Superior temporal gyrus (tissue), 1 donor: ENCODE measurements at regions not wholly inside any gene's neighbourhood (a gene's known extent, or its start where the extent isn't known, plus 50 kb on each side); places are given as distances from the start of the nearest gene placed in this dataset.
"Not testable (repeated sequence)": the region's sequence is repeated elsewhere in the genome, so short reads cannot be mapped to it uniquely, and the experiment has no call there.

Experiments used
- DNase-seq: peaks from one replicate; pipeline ENCODE4 v3.0.0-alpha.2; 2016; ENCODE audit errors: extremely low spot score

GRCh38 chr2:16221461-16222010, 281.2 kb downstream of the MYCN start:
- DNase-seq, result no peak

GRCh38 chr2:16219292-16219975, 279.1 kb downstream of the MYCN start:
- DNase-seq, result no peak

GRCh38 chr2:16218625-16219024, 278.3 kb downstream of the MYCN start:
- no peak for DNase-seq

GRCh38 chr2:16218161-16218560, 277.8 kb downstream of the MYCN start:
- no peak for DNase-seq

DNA sequence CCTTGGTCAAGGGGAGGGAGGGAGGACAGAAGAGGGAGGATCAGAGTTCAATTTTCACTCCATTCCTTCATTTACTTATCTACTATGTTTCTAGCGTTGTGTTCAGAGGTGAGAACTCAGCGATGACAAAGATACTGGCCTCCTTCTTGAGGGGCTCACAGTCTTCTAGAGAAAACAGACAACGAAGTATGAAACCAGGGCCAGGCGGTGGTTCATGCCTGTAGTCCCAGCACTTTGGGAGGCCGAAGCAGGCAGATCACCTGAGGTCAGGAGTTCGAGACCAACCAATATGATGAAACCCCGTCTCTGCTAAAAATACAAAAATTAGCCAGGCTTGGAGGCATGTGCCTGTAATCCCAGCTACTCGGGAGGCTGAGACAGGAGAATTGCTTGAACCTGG, 277.4 kb downstream of the MYCN start:
- DNase-seq, result not testable (repeated sequence)

GRCh38 chr2:16217291-16217690, 276.9 kb downstream of the MYCN start:
- no peak for DNase-seq

- no peak for DNase-seq
Observed at GRCh38 chr2:16216558-16216945, 276.2 kb downstream of the MYCN start.

DNA sequence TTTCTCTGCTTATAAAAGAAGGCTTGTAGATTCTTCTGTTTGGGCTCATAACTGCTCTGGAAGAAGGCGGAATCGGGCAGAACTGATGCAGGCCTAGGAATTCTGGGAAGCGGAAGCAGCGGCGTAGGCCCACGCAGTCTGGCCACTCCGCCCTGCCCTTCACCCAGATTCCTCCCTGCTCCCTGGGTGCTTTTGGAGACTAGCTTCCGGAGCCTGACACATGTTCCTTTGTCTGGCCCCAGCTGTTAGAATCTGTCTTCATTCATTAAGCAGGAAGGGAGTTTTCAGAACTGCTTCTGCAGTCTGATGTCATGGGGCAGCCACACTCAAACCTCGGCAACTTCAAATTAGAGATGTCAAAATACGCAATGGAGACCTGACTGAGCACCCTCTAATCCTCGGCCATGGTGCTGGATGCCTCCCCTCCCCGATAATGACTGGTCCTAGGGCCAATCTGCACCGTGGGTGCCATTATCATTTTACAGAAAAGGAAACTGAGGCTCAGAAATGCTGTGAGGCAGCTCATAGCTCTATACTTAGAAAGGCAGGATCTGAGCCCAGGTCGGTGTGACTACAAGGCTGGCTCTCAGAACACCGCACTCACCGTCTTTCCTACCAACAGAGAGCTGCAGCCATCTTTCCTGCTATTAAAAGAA, 275.7 kb downstream of the MYCN start:
- no peak for DNase-seq

DNA sequence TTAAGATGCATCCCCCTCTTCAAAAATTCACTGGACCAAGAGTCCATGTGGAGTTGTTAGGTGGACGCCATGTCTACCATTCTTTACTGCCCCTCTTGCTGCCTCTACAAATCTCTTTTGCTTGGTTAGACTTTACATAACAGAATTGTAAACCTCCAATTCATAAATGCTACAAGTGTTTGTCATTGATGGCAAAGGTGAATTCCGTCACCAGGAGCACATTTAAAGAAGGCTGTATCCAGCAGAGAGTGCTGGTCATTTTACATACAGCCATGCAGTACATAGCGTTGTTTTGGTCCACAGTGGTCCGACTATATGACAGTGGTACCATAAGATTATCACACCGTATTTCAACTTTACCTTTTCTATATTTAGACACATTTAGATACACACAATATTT, 274.5 kb downstream of the MYCN start:
- DNase-seq, result no peak

GRCh38 chr2:16214391-16214790, 274.0 kb downstream of the MYCN start:
- no peak for DNase-seq

DNA sequence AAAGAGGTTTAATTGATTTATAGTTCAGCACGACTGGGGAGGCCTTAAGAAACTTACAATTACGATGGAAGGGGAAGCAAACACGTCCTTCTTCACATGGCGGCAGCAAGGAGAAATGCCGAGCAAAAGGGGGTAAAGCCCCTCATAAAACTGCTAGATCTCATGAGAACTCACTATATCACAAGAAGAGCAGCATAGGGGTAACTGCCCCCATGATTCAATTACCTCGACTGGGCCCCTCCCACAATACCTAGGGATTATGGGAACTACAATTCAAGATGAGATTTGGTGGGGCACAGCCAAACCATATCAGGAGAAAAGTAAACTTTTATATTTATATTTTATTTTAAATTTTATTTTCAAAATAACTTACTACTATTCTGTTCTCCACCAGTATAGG, 272.0 kb downstream of the MYCN start:
- DNase-seq, result no peak

DNA sequence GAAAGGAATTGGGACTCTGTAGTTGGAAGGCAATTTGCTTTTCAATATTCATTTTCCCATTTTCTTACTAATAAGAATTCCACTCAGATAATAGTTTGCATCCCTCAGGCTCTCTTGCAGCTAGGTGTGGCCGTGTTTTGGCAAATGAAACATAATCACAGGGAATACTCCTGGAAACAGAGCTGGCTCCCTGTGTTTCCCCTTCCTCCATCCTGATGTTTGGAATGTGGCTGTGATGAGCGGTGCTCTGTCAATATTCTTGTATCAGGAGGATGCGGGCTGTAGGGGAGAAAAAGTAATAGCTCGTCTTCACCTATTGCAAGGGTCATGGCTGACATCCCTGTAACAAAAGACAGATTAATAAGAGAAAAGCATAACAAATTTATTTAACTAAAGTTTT, 271.0 kb downstream of the MYCN start:
- no peak for DNase-seq

DNA sequence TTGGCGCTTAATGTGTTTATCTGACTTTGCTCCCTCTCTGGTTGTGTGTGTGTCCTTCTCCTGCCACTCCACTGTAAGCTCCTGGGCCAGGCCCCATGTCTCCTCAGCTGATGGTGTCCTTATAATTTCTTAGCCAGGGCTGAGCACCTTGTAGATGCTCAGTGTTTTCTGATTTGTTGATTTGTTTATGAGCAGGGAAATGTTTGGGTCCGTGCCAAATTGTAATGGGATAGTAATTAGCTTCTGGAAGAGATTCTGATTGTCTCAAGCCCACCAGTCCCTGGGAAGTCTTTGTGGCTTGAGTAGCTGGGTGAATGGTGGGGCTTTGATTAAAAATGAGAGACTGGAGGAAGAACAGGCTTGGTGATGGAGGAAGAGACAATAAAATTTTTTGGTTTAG, 270.5 kb downstream of the MYCN start:
- DNase-seq, result no peak

- no peak for DNase-seq
Observed at GRCh38 chr2:16209799-16210198, 269.4 kb downstream of the MYCN start.

GRCh38 chr2:16208921-16209320, 268.6 kb downstream of the MYCN start:
- DNase-seq, result no peak

DNA sequence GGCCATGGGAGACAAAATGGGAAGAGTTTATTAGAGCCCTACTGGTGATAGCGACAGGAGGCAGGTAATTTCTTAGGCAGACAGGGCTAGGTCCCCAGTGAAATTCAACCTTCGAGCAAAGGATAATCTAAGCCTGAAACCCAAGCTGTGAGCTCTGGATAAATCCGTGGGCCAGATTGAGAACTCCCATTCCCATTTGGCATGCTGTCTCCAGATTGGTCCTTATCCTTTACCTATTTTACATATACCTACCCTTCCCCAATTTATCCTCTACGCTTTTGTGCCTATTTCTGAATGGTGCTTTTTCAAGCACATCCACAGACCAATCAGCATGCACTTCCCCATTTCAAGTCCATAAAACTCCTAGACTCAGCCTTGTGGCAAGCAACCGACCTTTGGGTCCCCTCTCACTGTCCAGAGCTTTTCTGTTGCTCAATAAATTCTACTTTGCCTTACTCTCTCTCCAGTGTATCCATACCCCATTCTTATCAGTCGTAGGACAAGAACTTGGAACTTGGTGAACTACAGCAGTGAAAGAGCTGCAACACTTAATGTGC, 268.0 kb downstream of the MYCN start:
- DNase-seq, result no peak

DNA sequence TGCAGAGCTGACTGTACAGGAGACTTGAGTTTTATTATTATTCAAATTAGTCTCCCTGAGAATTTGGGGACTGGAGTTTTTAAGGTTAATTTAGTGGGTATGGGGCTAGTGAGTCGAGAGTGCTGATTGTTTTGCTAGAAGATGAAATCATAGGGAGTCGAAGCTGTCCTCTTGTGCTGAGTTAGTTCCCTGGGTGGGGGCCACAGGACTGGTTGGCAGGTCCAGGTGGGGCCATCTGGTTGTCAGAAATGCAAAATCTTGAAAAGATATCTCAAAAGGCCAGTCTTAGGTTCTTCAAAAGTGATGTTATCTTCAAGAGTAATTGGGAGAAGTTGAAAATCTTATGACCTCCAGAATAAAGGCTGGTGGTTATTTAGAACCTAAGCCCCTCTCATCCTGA, 267.3 kb downstream of the MYCN start:
- no peak for DNase-seq

DNA sequence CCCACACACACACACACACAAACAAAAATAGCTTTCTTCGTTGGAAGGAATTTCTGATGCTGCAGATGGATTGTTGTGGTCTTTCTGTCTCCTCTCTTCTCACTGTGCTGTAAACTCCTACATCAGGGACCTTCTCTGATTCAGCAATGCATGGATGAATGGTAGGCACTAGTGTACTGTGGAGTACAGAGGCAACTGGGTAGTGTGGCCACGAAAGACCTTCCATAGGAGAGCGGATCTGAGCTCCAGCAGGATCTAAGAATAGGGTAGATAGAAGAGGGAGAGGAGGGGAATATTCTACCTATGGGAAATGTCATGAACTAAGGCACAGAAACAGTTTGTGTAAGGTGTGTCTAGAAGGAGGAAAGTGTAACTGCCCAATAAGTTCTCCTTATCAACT, 266.8 kb downstream of the MYCN start:
- DNase-seq, result no peak

DNA sequence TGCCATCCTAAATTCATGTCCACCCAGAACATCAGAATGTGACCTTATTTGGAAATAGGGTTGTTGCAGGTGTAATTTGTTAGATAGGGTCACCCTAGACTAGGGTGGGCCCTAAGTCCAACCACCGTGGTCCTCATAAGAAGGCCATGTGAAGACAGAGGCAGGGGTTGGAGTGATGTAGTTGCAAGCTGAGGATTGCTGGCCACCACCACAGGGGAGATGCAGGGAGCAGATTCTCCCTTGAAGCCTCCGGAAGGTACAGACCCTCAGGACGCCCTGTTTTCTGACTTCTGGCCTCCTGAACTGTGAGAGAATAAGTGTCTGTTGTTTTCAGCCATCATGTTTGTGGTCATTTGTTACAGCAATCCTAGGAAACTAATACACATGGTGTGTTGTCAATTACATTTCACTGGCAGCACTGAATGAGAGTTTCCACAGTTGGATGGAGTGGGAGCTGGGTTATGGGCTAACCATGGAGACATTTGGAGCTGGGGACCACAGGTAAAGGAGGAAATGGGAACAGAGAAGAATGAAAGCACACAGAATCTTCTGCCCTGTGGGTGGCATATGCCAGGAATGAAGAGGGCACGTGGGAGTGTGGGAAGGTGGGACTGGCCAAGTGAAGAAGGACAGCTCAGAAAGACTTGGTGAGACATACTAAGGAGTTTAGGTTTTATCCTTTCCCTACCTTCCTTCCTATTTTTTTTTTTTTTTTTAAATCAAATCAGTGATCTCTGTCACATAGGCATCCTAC, 266.0 kb downstream of the MYCN start:
- no peak for DNase-seq

DNA sequence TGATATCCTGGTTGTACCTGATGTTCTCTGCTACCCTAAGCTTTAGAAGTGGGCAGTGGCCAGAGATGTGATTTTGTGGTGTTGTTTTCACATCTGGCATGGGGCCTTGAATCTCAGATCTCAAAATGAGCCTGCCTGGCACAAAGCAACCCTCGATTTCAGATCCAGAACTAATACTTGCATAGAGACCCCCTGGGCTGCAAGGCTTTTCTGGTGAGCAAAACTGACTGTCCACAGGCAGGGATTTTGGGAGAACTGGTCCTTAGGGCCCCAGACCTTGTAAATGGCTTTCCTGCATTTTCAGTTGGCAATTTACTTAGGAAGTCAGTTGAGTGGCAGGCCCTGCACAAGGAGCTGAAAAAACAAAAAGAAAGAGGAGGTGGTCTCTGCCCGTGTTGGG, 265.3 kb downstream of the MYCN start:
- no peak for DNase-seq

GRCh38 chr2:16204886-16205620, 264.7 kb downstream of the MYCN start:
- no peak for DNase-seq

DNA sequence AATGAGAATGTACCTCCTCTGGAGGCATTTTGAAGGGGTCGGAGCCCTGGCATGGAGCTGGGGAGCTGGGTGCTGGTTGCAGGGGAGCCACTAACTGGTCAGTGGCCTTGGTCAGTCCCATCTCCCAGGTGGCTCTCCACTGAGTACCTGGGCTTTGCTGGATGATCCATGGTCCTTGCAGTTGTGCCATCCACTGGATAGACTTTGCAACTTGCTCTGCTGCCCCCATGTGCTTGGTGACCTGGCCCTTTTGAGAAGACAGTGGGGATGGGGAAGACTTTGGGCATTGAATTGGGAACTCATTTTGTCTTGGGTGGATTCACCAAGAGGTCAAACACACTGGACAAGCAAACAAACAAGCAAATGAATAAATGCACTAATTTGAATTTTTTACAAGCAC, 263.9 kb downstream of the MYCN start:
- DNase-seq, result no peak
